Sigmoid colon (tissue), 4 donors: ENCODE measurements at regions not wholly inside any gene's neighbourhood (a gene's known extent, or its start where the extent isn't known, plus 50 kb on each side); places are given as distances from the start of the nearest gene placed in this dataset.

Experiments used
- CTCF ChIP-seq, 4 experiments: fragments of 450-650 bp in 3 of 4; fragments of 200-600 bp in 1 of 4; IDR thresholded peaks; one replicate each; pipeline ENCODE4 v1.5.1; 2016 to 2019; ENCODE audit warnings: antibody characterized with exemption in 4 of 4, mild to moderate bottlenecking in 3 of 4, moderate library complexity in 2 of 4
- POLR2A ChIP-seq, 2 donors: fragments of 450-650 bp; IDR thresholded peaks; one replicate each; pipeline ENCODE4 v1.6.1; 2016; ENCODE audit warnings: antibody characterized with exemption in 2 of 2, mild to moderate bottlenecking in 2 of 2, moderate library complexity in 2 of 2
- POLR2AphosphoS5 ChIP-seq, 4 donors: sonication (generic); formaldehyde crosslinking; IDR thresholded peaks; one replicate each; pipeline ENCODE4 v1.6.1; 2017; ENCODE audit warnings: antibody characterized with exemption in 4 of 4

GRCh38 chr11:7196396-7197146, 55.1 kb upstream of the SYT9 start:
- TF ChIP-seq CTCF (IDR thresholded peaks at IDR 0.05) = no peak
- no peak for TF ChIP-seq POLR2A (IDR thresholded peaks at IDR 0.05)
- no peak for TF ChIP-seq POLR2AphosphoS5 (IDR thresholded peaks at IDR 0.05)
